HG03108 (cell line): ENCODE measurements at regions not wholly inside any gene's neighbourhood (a gene's known extent, or its start where the extent isn't known, plus 50 kb on each side); places are given as distances from the start of the nearest gene placed in this dataset.

Experiments used
- ATAC-seq: cut with Tn5 transposase; IDR thresholded peaks from one replicate; pipeline ENCODE4 v1.9.1; 2021; ENCODE audit warnings: moderate library complexity; ENCODE audit not compliant: unreplicated experiment

- ATAC-seq = no peak
Measured at GRCh38 chr4:18242919-18243693, 221.6 kb upstream of the LCORL start.

GRCh38 chr4:18241727-18242126, 220.2 kb upstream of the LCORL start:
- no peak for ATAC-seq

DNA sequence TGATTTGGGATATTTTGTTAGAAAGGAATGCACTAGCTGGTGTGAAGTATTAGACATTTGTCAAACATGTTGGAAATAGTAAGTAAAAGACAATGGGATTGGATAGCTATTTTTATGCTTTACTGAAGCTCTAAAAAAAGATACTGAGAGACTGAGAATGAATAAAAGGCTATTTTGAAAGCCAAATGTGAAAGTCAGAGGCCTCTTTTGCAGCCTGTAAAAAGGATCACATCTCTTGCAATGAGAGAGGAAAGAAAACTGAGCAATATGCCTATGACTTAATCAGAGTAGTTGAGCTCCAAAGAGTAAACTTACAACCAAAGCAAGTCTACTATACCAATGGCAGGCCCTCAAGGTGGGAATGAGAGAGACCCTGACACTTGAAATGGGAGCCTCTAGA, 212.6 kb upstream of the LCORL start:
- ATAC-seq = no peak

GRCh38 chr4:18231726-18232125, 210.2 kb upstream of the LCORL start:
- no peak for ATAC-seq

GRCh38 chr4:18227880-18228279, 206.3 kb upstream of the LCORL start:
- ATAC-seq = no peak

- no peak for ATAC-seq
Measured at GRCh38 chr4:18214411-18215055, 193.0 kb upstream of the LCORL start.

DNA sequence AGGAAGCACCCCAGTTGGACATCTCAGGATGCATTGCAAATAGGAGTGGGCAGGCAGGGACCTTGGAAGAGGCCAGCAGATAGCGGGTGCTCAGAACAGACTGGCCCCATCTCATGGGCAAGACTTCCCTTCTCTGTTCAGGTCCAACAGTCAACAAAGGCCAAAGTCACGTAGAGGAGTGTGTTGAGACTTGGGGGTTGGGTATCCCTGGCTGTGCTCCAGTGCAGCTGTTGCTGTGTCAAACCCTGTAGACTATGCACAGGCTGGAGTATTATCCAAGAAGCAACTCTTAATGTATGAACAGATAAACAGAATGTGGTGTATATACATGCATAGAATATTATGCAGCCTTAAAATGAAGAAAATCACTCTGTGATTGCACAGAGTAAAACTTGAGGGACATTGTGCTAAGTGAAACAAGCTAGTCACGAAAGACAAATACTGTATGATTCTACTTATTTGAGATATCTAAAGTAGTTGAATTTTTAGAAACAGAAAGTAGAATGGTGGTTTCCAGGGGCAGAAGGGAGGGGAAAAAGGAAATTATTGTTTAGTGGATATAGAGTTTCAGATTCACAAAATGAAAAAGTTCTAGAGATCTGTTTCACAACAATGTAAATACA, 192.1 kb upstream of the LCORL start:
- ATAC-seq = no peak

GRCh38 chr4:18209448-18209847, 187.9 kb upstream of the LCORL start:
- no peak for ATAC-seq

DNA sequence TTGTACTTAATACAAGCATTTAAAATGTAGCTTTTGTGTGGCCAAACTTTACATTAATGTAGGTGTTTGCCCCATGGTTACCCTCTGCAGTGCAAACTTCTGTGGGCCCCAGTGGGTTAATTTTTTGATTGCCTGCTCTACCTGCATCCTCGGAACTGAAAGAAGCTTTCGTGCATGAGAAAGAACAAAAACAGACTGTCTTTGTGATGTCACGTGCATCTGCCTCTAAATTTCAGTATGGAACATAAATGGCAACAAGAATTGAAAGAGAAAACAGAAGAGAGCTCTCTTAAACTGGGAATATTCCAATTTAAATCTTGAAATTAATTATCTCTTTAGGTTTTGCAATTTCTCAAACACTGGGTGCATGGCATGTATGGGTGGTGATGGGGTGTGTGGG, 182.4 kb upstream of the LCORL start:
- ATAC-seq = no peak

DNA sequence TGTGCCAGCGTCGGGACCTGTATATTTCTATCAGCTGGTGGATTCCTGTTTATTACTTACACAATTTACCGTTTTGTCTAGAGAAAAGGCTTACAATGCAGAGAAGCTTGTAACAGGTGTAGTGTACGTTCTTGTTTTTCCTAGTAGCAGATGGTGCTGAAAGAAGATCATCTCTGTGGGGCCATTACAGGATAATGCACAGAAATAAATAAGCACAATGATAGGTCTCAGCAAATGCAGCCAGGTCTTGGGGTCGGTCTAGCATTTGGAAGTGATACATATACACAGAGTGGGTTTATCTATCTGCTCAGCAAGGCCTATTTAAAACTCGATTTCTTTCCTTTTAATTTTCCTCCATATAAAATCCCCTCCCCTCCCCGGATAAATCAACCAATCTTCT, 180.9 kb upstream of the LCORL start:
- no peak for ATAC-seq

DNA sequence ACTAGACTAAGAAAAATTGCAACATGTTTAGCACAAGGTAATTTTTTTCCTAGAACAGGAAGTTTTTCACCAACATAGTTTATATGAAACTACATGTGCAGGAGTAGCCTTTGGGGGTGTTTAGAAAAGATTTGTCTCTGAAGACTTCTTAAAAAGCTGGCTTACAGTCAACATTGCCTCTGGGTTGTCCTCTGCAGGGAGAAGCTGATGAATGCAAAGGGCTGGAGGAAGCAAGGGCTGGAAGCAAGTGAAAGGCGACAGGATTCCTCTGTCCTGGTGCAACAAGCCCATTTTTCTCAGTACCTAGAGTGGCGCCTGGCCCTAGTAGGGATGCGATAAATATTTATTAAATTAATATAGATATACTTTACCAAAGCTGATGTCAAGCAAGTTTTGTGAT, 180.3 kb upstream of the LCORL start:
- ATAC-seq = no peak

DNA sequence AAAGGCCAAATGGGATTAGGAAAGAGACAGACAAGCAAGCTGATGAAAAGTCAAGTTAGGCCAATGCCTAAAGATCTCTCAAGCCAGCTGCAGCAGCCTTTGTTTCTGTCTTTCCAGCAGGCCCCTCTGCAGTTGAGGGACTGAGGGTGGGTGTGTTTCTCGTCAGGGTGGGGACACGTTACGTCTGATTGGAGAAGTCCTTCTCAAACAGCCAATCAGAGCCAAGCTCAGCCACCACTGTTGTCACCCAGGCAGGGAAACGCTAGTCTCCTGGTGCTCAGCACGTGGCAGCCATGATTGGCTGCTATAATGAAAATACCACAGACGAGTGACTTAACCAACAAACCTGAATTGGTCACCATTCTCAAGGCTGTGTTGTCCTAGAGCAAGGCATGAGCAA, 177.1 kb upstream of the LCORL start:
- no peak for ATAC-seq

DNA sequence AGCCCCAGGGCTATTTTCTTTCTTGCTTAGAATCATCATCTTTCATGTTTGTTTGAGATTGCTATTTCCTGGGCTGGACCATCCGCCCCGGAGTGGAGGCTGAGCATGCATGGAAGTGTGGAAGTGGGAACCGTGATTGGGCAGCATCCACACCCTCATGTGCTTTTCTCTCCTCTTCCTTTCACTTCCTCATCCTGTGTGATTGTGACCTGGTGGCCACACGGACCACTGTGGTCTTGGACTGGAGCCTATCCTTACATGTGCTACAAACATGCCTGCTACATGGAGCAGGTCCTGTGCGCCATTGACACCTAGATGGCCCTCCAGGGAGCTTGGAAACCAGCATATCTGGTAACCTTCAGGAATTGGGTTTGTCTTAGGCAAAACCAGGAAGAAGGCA, 175.9 kb upstream of the LCORL start:
- no peak for ATAC-seq

DNA sequence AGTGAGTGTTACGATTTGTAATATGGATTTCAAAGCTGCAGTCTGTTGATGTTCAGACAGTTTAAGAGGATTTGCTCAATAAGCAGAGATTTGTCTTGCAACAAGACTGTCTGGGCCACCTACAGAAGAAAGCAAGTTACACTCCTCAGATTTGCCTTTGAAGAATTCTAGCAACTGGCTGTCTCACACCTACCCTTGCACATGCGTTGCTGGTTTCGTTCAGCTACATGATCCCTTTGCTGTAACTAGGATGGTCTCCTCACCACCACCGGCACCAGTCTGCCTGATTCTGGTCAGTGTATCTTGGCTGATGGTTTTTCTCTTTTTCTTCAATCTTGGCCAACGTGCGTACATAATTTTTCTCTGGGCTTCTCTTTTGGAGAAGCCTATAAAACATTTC, 172.7 kb upstream of the LCORL start:
- no peak for ATAC-seq

DNA sequence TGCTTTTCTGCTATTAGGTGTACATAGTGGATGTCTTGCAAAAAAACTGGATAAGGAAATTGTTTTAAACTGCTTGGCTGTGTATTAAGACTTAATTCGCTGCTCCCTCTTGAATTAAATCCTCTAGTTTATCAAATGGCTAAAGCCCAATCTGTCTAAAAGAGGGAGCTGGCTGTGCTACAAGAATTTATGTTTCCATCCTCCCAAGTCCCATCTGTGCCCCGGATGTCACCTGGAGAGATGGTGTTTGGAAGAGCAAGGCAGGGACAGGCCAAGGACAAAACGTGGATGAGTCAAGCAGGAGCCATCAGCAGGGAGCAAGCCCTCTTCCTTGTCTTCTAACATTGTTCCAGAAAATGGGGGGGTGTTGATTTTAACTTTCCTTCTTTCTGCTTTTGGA, 171.3 kb upstream of the LCORL start:
- no peak for ATAC-seq

DNA sequence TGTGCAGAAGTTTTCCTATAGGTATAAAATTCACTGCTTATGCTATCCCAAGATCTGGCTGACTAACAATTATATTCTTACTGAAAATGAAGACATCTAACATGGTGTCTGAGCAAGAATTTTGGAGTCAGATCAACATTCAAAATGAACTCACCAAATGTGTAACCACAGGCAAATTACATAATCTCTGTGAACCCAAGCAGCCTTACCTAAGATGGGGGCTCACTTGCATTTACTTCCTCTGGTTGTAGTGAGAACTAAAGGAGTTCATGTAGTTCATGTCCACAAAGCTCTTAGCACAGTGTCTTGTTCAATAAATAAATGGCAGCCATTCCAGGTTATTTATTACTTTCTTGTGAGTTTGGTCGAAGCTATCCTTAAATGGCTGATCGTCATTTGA, 163.9 kb upstream of the LCORL start:
- no peak for ATAC-seq

DNA sequence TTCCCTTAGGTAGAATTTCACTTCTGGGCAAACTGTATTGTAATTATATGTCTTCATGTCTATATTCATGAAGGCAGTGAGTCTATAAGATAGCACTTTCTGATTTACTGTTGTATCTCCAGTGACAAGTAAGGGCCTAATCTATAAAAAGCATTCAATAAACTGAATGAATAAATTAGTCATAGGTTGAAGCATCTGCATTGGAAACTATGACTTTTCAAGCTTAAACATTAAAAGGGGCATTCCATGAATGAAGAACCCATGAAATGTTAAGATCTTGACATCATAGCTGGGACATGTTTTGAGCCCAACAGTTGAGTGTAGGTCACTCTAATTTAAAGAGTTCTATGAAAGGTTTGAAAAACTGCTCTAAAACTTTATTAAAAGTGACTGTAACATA, 159.3 kb upstream of the LCORL start:
- ATAC-seq = no peak

DNA sequence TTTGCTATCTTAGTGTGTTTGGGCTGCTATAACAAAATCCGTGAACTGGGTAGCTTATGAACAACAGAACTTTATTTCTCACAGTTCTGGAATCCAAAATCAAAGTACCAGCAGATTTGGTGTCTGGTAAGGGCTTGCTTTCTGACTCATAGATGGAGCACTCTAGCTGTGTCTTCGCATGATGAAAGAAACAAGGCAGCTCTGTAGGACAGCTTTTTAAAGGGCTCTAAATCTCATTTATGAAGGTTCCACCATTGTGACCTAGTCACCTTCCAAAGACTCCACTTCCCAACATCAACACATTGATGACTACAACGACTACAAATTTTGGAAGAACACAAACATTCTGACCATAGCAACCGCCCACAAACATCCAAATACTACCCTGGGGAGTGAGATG, 158.6 kb upstream of the LCORL start:
- ATAC-seq = no peak

DNA sequence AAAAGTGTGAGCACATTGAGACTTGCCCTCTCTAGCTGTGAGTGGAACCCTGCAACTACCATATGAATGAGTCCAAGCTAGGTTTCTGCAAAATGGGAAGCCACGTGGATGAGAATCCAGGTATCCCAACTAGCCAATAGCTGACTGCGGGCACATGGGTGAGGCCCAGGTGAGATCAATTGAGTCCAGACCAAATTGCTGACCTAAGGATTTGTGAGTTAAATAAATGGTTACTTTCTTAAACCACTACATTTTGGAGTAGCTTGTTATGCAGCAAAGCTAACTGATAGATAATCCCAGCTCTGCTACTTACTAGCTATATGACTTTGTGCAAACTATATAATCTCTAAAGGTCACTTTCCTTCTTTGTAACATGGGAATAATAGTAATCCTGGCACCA, 150.3 kb upstream of the LCORL start:
- no peak for ATAC-seq

DNA sequence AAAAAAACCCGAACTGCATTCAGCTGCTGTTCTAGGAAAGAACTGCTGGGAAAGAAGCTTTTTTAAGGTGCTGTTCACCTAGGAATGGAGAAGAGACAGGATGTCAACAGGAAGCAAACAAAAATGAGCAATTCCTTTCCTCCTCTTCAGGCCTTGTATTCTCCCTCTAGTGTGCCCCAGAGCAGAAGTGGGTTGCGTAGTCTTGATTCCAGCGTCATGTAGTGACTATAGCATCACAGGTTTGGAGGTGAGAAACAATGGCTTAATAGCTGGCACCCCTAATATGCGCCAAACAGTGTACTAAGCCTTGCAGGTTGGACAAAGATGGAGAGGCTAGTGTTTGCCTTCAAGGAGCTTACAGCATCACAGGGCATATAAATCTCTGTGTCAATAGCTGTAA, 146.3 kb upstream of the LCORL start:
- ATAC-seq = no peak

- no peak for ATAC-seq
Measured at GRCh38 chr4:18166925-18167324, 145.4 kb upstream of the LCORL start.

GRCh38 chr4:18162453-18162852, 140.9 kb upstream of the LCORL start:
- no peak for ATAC-seq
